GM23248 (cell line): ENCODE measurements at regions not wholly inside any gene's neighbourhood (a gene's known extent, or its start where the extent isn't known, plus 50 kb on each side); places are given as distances from the start of the nearest gene placed in this dataset.
A peak's percentile ranks its signal among the peaks of the same experiment; 100 is the strongest.

Experiments
- DNase-seq: peaks from one replicate; pipeline ENCODE4 v3.0.0-alpha.2; 2015
- H2AFZ ChIP-seq: fragments of 200-600 bp; sonication (generic); 2 replicates; pipeline ENCODE4 v1.6.1; 2016; ENCODE audit warnings: antibody characterized with exemption
- H3F3A ChIP-seq: fragments of 200-600 bp; sonication (generic); 2 replicates; pipeline ENCODE4 v1.6.1; 2016; ENCODE audit warnings: mild to moderate bottlenecking, antibody characterized with exemption, mixed run types; ENCODE audit not compliant: insufficient read depth
- H3K27ac ChIP-seq: fragments of 200-600 bp; sonication (generic); 2 replicates; pipeline ENCODE4 v1.5.1; 2016; ENCODE audit warnings: mild to moderate bottlenecking
- H3K27me3 ChIP-seq: fragments of 200-600 bp; sonication (generic); replicated peaks from 2 replicates; pipeline ENCODE4 v1.6.1; 2016; ENCODE audit warnings: mild to moderate bottlenecking; ENCODE audit not compliant: insufficient read depth
- H3K36me3 ChIP-seq: fragments of 200-600 bp; sonication (generic); 2 replicates; pipeline ENCODE4 v1.6.1; 2016; ENCODE audit warnings: low read depth, mild to moderate bottlenecking
- H3K4me1 ChIP-seq: fragments of 200-600 bp; sonication (generic); 2 replicates; pipeline ENCODE4 v1.6.1; 2016; ENCODE audit warnings: mild to moderate bottlenecking; ENCODE audit not compliant: insufficient read depth
- H3K4me2 ChIP-seq: fragments of 200-600 bp; sonication (generic); one replicate; pipeline ENCODE4 v1.6.1; 2016; ENCODE audit warnings: mild to moderate bottlenecking; ENCODE audit not compliant: unreplicated experiment
- H3K4me3 ChIP-seq: fragments of 200-600 bp; sonication (generic); 2 replicates; pipeline ENCODE4 v1.5.1; 2016; ENCODE audit warnings: mild to moderate bottlenecking
- H3K79me2 ChIP-seq: fragments of 200-600 bp; sonication (generic); 2 replicates; pipeline ENCODE4 v1.6.1; 2016; ENCODE audit warnings: mild to moderate bottlenecking; ENCODE audit not compliant: insufficient read depth
- H3K9ac ChIP-seq: fragments of 200-600 bp; sonication (generic); 2 replicates; pipeline ENCODE4 v1.6.1; 2016; ENCODE audit warnings: mild to moderate bottlenecking
- H3K9me2 ChIP-seq: fragments of 200-600 bp; sonication (generic); 2 replicates; pipeline ENCODE4 v1.6.1; 2016; ENCODE audit warnings: mixed run types, mild to moderate bottlenecking, moderate library complexity; ENCODE audit not compliant: insufficient read depth
- H3K9me3 ChIP-seq: fragments of 200-600 bp; sonication (generic); one replicate; pipeline ENCODE4 v1.6.1; 2017; ENCODE audit warnings: low read depth
- H4K20me1 ChIP-seq: fragments of 200-600 bp; sonication (generic); 2 replicates; pipeline ENCODE4 v1.6.0; 2016; ENCODE audit not compliant: insufficient read depth
- EZH2 ChIP-seq: fragments of 200-600 bp; sonication (generic); IDR thresholded peaks from 2 replicates; pipeline ENCODE4 v1.6.1; 2018; ENCODE audit warnings: antibody characterized with exemption, mild to moderate bottlenecking; ENCODE audit not compliant: insufficient read depth, poor library complexity, severe bottlenecking
- EZH2phosphoT487 ChIP-seq: fragments of 200-600 bp; sonication (generic); IDR thresholded peaks from 2 replicates; pipeline ENCODE4 v1.6.1; 2018; ENCODE audit warnings: antibody characterized with exemption, moderate library complexity, mild to moderate bottlenecking, low read depth; ENCODE audit not compliant: insufficient read depth
- WGBS, 2 experiments: methylation state at CpG; one replicate each; pipeline ENCODE4 v1.1.6; 2015 to 2017; ENCODE audit warnings: low lambda C conversion rate in 2 of 2, low coverage in 1 of 2; ENCODE audit errors: missing lambda C conversion rate in 2 of 2; 5-methylcytosine and 5-hydroxymethylcytosine counted together
- in situ Hi-C: fragments of 300-500 bp; cut with MboI; formaldehyde crosslinking; loops from 2 replicates; pipeline ENCODE4 v1.15.0; 2020

- no peaks in the 10 kb centered on the region for H4K20me1 ChIP-seq
Measured at GRCh38 chr5:143479394-143479793, 75.9 kb upstream of the NR3C1 start.

DNA sequence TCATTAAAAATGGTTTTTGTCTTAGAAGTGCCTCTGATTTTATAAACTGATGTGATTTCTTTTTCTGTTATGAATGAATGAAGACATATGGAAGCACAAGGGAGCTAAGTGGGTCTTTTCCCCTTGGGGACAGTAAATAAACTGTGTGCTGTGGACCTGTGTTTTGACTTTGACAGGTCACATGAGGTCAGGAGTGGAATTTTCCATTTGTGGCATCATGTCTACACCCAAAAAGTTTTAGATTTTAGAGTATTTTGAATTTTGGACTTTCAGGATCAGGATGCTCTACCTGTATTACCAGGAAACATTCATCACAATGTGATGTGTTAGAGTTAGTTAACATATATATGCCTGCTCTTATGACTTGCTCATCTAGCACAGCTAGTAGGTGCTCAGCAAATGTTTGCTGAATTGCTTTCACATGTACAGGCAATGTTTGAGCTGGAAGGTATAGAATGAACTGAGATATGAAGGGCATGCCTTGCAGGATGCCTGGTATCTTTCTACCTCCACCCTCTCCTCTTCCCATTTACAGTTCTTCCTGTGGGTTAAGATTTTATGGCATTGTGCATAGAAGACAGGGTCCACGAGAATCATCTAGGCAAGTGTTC lies 73.2 kb upstream of the NR3C1 start:
- WGBS, 2 experiments = 75 to 83% methylated on average over 1 of the region's 1 CpG
- no peak for DNase-seq
- H2AFZ ChIP-seq = no peak overlapping the region
- peaks cover 18% of the 10 kb centered on the region for H3K4me1 ChIP-seq
- TF ChIP-seq EZH2 = no peak
- no peak for TF ChIP-seq EZH2phosphoT487
- peaks cover 8% of the 10 kb centered on the region for H3F3A ChIP-seq
- H3K9me2 ChIP-seq = no peaks in the 10 kb centered on the region
- no peak overlapping the region for H3K27ac ChIP-seq
- H4K20me1 ChIP-seq = no peaks in the 10 kb centered on the region
- in situ Hi-C loops = no loop called here
- no peak overlapping the region for H3K4me2 ChIP-seq
- no peak overlapping the region for H3K9ac ChIP-seq
- H3K79me2 ChIP-seq = no peaks in the 10 kb centered on the region
- no peaks in the 10 kb centered on the region for H3K9me3 ChIP-seq
- no peaks in the 10 kb centered on the region for H3K27me3 ChIP-seq
- H3K36me3 ChIP-seq = no peaks in the 10 kb centered on the region
- no peak overlapping the region for H3K4me3 ChIP-seq

More at GRCh38 chr5:143479394-143479793, 75.9 kb upstream of the NR3C1 start:
- Histone ChIP-seq H3K4me1 (peaks cover 9% of the 10 kb centered on the region), H3K27me3 (no peaks in the 10 kb centered on the region), H3K9me2 (no peaks in the 10 kb centered on the region), H3K79me2 (no peaks in the 10 kb centered on the region), H3K9me3 (no peaks in the 10 kb centered on the region), H3K9ac (no peak overlapping the region), H3K36me3 (no peaks in the 10 kb centered on the region), H3K27ac (no peak overlapping the region), H3F3A (no peaks in the 10 kb centered on the region), H2AFZ (no peak overlapping the region), H3K4me3 (no peak overlapping the region), H3K4me2 (no peak overlapping the region)
- TF ChIP-seq EZH2 (no peak), EZH2phosphoT487 (no peak)
- DNase-seq = no peak
- 97 to 100% methylated on average over 1 of the region's 1 CpG for WGBS, 2 experiments
- in situ Hi-C loops = no loop called here

DNA sequence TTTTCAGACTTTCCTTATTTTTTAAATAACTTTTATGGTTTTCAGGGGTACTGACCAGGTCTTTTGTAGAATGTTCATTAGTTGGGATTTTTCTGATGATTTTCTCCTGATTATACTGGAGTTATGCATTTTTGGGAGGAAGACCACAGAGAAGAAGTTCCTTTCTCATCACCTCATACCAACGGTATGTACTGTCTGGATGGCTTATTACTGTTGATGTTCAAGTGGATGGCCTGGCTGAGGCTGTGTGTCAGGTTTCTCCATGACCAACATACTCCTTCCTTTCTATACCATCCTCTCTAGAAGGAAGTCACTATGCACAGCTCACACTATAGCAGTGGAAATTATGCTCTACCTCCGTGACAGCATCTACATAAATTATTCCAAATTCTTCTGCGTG lies 71.1 kb upstream of the NR3C1 start:
- Histone ChIP-seq H3K4me2 (no peak overlapping the region), H3F3A (peaks cover 24% of the 10 kb centered on the region), H3K9me2 (no peaks in the 10 kb centered on the region), H3K36me3 (no peaks in the 10 kb centered on the region), H3K79me2 (no peaks in the 10 kb centered on the region), H3K4me3 (no peak overlapping the region), H3K4me1 (peaks cover 33% of the 10 kb centered on the region), H4K20me1 (no peaks in the 10 kb centered on the region), H3K27me3 (no peaks in the 10 kb centered on the region), H3K9me3 (no peaks in the 10 kb centered on the region), H3K27ac (no peak overlapping the region), H3K9ac (no peak overlapping the region), H2AFZ (no peak overlapping the region)
- TF ChIP-seq EZH2phosphoT487 (no peak), EZH2 (no peak)
- WGBS, 2 experiments = 46 to 60% methylated on average over 3 of the region's 3 CpGs
- peak; percentile 32 for DNase-seq
- in situ Hi-C loops = no loop called here

GRCh38 chr5:143473481-143473880 lies 70.0 kb upstream of the NR3C1 start:
- no peaks in the 10 kb centered on the region for H4K20me1 ChIP-seq
- H3K4me2 ChIP-seq = no peak overlapping the region
- TF ChIP-seq EZH2 = no peak
- TF ChIP-seq EZH2phosphoT487 = no peak
- no peaks in the 10 kb centered on the region for H3K27me3 ChIP-seq
- no peaks in the 10 kb centered on the region for H3K9me2 ChIP-seq
- H3K4me3 ChIP-seq = no peak overlapping the region
- H3F3A ChIP-seq = peaks cover 24% of the 10 kb centered on the region
- H3K36me3 ChIP-seq = no peaks in the 10 kb centered on the region
- H3K4me1 ChIP-seq = peaks cover 33% of the 10 kb centered on the region
- no peak overlapping the region for H3K9ac ChIP-seq
- 88% methylated on average over 5 of the region's 5 CpGs for WGBS, 2 experiments
- DNase-seq = no peak
- no peak overlapping the region for H3K27ac ChIP-seq
- H2AFZ ChIP-seq = no peak overlapping the region
- H3K9me3 ChIP-seq = no peaks in the 10 kb centered on the region
- in situ Hi-C loops = no loop called here
- no peaks in the 10 kb centered on the region for H3K79me2 ChIP-seq

DNA sequence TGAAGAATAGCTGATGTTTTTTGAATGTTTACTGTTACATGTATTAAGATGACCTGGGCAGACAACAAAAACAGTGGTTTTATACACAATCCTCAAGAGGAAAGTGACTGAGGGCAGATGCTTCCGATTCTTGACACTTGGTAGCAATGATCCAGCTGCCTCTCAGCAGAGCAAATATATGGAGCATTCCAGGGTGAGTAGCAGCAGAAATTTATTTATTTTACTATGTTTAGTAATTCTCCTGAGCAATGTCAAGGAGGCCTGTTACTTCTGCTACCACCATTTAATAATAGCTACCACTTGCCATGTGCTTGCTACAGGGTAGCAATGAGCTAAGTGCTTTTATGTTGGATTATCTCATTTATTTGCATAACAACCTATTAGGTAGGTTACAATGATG lies 69.1 kb upstream of the NR3C1 start:
- Histone ChIP-seq H3K27ac (no peak overlapping the region), H3K9me3 (no peaks in the 10 kb centered on the region), H3F3A (peaks cover 24% of the 10 kb centered on the region), H3K36me3 (no peaks in the 10 kb centered on the region), H3K79me2 (no peaks in the 10 kb centered on the region), H3K4me3 (no peak overlapping the region), H3K4me2 (no peak overlapping the region), H3K27me3 (no peaks in the 10 kb centered on the region), H3K9ac (no peak overlapping the region), H4K20me1 (no peaks in the 10 kb centered on the region), H3K4me1 (peaks cover 33% of the 10 kb centered on the region), H3K9me2 (no peaks in the 10 kb centered on the region), H2AFZ (no peak overlapping the region)
- in situ Hi-C loops = no loop called here
- 96 to 100% methylated on average over 1 of the region's 1 CpG for WGBS, 2 experiments
- TF ChIP-seq EZH2 (no peak), EZH2phosphoT487 (no peak)
- no peak for DNase-seq
